ENCODE measurements at regions not wholly inside any gene's neighbourhood (a gene's known extent, or its start where the extent isn't known, plus 50 kb on each side); places are given as distances from the start of the nearest gene placed in this dataset.

DNA sequence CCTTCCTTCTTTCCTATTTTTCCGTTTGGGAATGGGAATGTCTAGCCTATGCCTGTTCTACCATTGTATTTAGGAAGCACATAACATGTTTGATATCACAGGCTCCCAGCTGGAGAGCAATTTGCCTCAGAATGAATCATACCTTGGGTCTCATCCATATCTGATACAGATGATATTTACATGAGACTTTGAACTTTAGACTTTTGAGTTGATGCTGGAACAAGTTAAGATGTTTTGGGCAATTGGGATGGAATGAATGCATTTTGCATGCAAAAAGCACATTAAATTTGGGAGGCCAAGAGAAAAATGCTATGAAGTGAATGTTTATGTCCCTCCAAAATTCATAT lies 61.9 kb upstream of the BEGAIN start:
- no peaks in the 10 kb centered on the region for H3K79me2 ChIP-seq (ENCODE audit: control insufficient read depth, insufficient read depth, low read length)
- in situ Hi-C loops (cut with MboI) = loop anchor here (5.0 to 10.0 kb wide), 2 partner anchors 267 to 364 kb away; no protein-coding TSS in a partner anchor
- no TSS peak for BruUV-seq (replicated peaks)
- CTCF ChIA-PET = no interaction called here
- H3K9me3 ChIP-seq (replicated peaks; ENCODE audit: control insufficient read depth, insufficient read depth, low read length) = no peaks in the 10 kb centered on the region
- H3K27ac ChIP-seq (ENCODE audit: control insufficient read depth, insufficient read depth) = no peak overlapping the region
- ATAC-seq = no peak
- 0% methylated on average over 1 of the region's 1 CpG for WGBS (ENCODE audit: insufficient coverage, insufficient replicate concordance, low lambda C conversion rate, missing lambda C conversion rate)
- POLR2A ChIA-PET = no interaction called here
- H2AFZ ChIP-seq (ENCODE audit: control insufficient read depth, low read depth, low read length) = no peak overlapping the region
- no peaks in the 10 kb centered on the region for H4K20me1 ChIP-seq (ENCODE audit: control insufficient read depth, insufficient read depth)
- H3K9ac ChIP-seq (ENCODE audit: control insufficient read depth, insufficient read depth, low read length) = no peak overlapping the region
- DNase-seq (ENCODE audit: low read depth, low spot score) = no peak
- H3K4me3 ChIP-seq = no peak overlapping the region
- TF ChIP-seq BRCA1 (IDR thresholded peaks at IDR 0.05; ENCODE audit: low read depth, low read length) = no peak
- TF ChIP-seq EZH2 (IDR thresholded peaks at IDR 0.05; ENCODE audit: borderline replicate concordance, control insufficient read depth, low read depth, low read length) = no peak
- TF ChIP-seq PAX8 (IDR thresholded peaks at IDR 0.05) = no peak
- TF ChIP-seq, protein P1, sequence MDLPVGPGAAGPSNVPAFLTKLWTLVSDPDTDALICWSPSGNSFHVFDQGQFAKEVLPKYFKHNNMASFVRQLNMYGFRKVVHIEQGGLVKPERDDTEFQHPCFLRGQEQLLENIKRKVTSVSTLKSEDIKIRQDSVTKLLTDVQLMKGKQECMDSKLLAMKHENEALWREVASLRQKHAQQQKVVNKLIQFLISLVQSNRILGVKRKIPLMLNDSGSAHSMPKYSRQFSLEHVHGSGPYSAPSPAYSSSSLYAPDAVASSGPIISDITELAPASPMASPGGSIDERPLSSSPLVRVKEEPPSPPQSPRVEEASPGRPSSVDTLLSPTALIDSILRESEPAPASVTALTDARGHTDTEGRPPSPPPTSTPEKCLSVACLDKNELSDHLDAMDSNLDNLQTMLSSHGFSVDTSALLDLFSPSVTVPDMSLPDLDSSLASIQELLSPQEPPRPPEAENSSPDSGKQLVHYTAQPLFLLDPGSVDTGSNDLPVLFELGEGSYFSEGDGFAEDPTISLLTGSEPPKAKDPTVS (IDR thresholded peaks at IDR 0.05; ENCODE audit: low read depth, low read length) = no peak
- no peak for TF ChIP-seq SIN3A (IDR thresholded peaks at IDR 0.05; ENCODE audit: low read depth, low read length)
- no peak for TF ChIP-seq RUNX3 (IDR thresholded peaks at IDR 0.05; ENCODE audit: low read length)
- TF ChIP-seq, protein P2, sequence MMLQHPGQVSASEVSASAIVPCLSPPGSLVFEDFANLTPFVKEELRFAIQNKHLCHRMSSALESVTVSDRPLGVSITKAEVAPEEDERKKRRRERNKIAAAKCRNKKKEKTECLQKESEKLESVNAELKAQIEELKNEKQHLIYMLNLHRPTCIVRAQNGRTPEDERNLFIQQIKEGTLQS (IDR thresholded peaks at IDR 0.05; ENCODE audit: borderline replicate concordance, extremely low read depth, low read depth, low read length) = no peak
- no peak for TF ChIP-seq RCOR1 (conservative IDR thresholded peaks at IDR 0.05; ENCODE audit: low read depth, low read length)
- TF ChIP-seq JUNB (IDR thresholded peaks at IDR 0.05) = no peak
- TF ChIP-seq, protein P3, sequence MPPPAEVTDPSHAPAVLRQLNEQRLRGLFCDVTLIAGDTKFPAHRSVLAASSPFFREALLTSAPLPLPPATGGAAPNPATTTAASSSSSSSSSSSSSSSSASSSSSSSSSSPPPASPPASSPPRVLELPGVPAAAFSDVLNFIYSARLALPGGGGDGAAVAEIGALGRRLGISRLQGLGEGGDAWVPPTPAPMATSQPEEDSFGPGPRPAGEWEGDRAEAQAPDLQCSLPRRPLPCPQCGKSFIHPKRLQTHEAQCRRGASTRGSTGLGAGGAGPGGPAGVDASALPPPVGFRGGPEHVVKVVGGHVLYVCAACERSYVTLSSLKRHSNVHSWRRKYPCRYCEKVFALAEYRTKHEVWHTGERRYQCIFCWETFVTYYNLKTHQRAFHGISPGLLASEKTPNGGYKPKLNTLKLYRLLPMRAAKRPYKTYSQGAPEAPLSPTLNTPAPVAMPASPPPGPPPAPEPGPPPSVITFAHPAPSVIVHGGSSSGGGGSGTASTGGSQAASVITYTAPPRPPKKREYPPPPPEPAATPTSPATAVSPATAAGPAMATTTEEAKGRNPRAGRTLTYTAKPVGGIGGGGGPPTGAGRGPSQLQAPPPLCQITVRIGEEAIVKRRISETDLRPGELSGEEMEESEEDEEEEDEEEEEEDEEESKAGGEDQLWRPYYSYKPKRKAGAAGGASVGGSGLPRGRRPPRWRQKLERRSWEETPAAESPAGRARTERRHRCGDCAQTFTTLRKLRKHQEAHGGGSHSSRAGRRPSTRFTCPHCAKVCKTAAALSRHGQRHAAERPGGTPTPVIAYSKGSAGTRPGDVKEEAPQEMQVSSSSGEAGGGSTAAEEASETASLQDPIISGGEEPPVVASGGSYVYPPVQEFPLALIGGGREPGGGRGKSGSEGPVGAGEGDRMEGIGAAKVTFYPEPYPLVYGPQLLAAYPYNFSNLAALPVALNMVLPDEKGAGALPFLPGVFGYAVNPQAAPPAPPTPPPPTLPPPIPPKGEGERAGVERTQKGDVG (CRISPR knock-in tag; IDR thresholded peaks at IDR 0.05) = no peak
- TF ChIP-seq ASH2L (IDR thresholded peaks at IDR 0.05; ENCODE audit: borderline replicate concordance, low read depth) = no peak
- no peak for TF ChIP-seq LARP7 (IDR thresholded peaks at IDR 0.05)
- no peak for TF ChIP-seq TCF12 (IDR thresholded peaks at IDR 0.05; ENCODE audit: low read depth, low read length)
- TF ChIP-seq SP1 (IDR thresholded peaks at IDR 0.05; ENCODE audit: low read depth, low read length) = no peak
- SMC1A ChIA-PET (ENCODE audit: uncharacterized antibody, unreplicated experiment) = no interaction called here
- FAIRE-seq = no peak
- H3K36me3 ChIP-seq (ENCODE audit: control insufficient read depth in 2 of 2, insufficient read depth in 2 of 2, low read length in 1 of 2) = no peaks in the 10 kb centered on the region
- RAD21 ChIA-PET (ENCODE audit: unreplicated experiment) = interaction anchor here (0.8 kb wide), 1 partner anchor 261 kb away, joined by 3 read pairs; no protein-coding TSS in a partner anchor
- intact Hi-C loops (cut with micrococcal nuclease; ENCODE audit: unreplicated experiment) = no loop called here
- H3K27me3 ChIP-seq (replicated peaks in 1 of 2; ENCODE audit: control insufficient read depth in 2 of 2, insufficient read depth in 2 of 2, low read length in 1 of 2) = no peaks in the 10 kb centered on the region; a peak in 1 of 4 replicates
- peaks cover 6% of the 10 kb centered on the region; the same call in 1 of the 2 replicates for H3K4me1 ChIP-seq (ENCODE audit: control insufficient read depth, insufficient read depth, low read length)
- H3K4me2 ChIP-seq (ENCODE audit: control insufficient read depth, insufficient read depth) = no peak overlapping the region
